ENCODE measurements at regions not wholly inside any gene's neighbourhood (a gene's known extent, or its start where the extent isn't known, plus 50 kb on each side); places are given as distances from the start of the nearest gene placed in this dataset.

DNA sequence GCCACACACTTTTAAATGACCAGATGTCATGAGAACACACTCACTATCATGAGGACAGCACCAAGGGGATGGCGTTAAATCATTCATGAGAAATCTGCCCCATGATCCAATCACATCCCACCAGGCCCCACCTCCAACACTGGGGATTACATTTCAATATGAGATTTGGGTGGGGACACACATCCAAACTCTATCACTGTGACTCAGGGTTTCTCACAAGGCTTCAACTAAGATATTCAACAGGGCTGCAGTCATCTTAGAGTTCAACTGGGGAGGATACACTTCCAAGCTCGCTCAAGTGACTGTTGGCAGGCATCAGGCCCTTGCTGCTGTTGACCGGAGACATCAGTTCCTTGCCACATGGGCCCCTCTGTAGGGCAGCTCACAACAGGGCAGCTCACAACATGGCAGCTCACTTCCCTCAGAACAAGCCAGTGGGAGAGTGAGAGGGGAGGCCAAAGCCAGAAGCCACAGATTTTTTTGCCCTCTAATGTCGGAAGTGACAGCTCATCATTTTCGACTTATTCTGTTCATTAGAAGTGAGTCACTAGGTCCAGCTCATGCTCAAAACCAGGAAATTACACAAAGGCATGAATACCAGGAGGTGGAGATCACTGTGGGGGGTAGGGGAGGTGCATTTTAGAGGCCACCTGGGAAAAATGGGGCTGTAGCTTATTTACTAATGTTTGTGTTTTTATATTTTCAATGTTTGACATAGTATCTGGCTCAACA, 50.8 kb upstream of the PTHLH start:
- no peak for DNase-seq (ENCODE audit: insufficient read length)
- TF ChIP-seq TAF1 (IDR thresholded peaks at IDR 0.05; ENCODE audit: borderline replicate concordance, low read depth, low read length) (no peak), POLR2AphosphoS5 (IDR thresholded peaks at IDR 0.05; ENCODE audit: low read depth, low read length) (no peak), POLR2A (IDR thresholded peaks at IDR 0.05; ENCODE audit: low read depth, low read length) (no peak)
- no peak for FAIRE-seq

DNA sequence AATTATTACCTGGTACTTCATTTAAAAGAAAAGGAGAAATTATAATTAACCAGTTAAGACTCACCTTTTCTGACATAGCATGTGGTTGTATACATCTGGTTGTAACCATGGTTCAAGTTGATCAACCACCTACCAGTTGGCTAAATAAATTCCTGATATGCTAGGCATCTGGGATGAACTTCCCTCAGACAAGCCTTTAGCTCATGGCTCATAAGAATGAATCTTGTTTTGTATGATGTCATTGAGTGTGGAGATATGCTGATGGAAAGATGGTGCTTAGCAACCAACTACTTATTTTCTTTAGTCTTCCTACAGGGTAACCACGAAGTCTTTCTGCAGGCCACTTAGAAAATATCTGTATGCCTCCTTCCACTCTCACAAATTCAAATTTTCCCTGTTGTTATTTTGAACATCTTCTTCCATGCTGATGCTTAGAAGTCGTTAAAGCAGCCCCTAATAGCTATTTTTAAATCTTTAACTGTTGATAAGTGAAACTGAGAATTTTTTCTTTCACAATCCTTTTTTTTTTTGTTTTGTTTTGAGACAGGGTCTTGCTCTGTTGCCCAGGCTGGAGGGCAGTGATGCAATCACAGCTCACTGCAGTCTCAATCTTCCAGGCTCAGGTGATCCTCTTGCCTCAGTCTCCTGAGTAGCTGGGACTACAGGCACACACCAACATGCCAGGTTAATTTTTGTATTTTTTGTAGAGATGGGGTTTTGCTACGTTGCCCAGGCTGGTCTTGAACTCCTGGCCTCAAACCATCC, 51.9 kb upstream of the PTHLH start:
- TF ChIP-seq POLR2AphosphoS5 (IDR thresholded peaks at IDR 0.05; ENCODE audit: low read depth, low read length): no peak
- TF ChIP-seq POLR2A (IDR thresholded peaks at IDR 0.05; ENCODE audit: low read depth, low read length): no peak
- no peak for TF ChIP-seq TAF1 (IDR thresholded peaks at IDR 0.05; ENCODE audit: borderline replicate concordance, low read depth, low read length)
- DNase-seq (ENCODE audit: insufficient read length) (no peak), FAIRE-seq (no peak)

GRCh38 chr12:28025821-28026505, 53.4 kb upstream of the PTHLH start:
- no peak for FAIRE-seq
- TF ChIP-seq TAF1 (IDR thresholded peaks at IDR 0.05; ENCODE audit: borderline replicate concordance, low read depth, low read length) (no peak), POLR2A (IDR thresholded peaks at IDR 0.05; ENCODE audit: low read depth, low read length) (no peak), POLR2AphosphoS5 (IDR thresholded peaks at IDR 0.05; ENCODE audit: low read depth, low read length) (no peak)
- no peak for DNase-seq (ENCODE audit: insufficient read length)

- no peak for TF ChIP-seq POLR2A (IDR thresholded peaks at IDR 0.05; ENCODE audit: low read depth, low read length)
- no peak for TF ChIP-seq POLR2AphosphoS5 (IDR thresholded peaks at IDR 0.05; ENCODE audit: low read depth, low read length)
- no peak for TF ChIP-seq TAF1 (IDR thresholded peaks at IDR 0.05; ENCODE audit: borderline replicate concordance, low read depth, low read length)
- FAIRE-seq (no peak), DNase-seq (ENCODE audit: insufficient read length) (no peak)
Observed at GRCh38 chr12:28026701-28027100, 54.2 kb upstream of the PTHLH start.

GRCh38 chr12:28027328-28027727, 54.8 kb upstream of the PTHLH start:
- FAIRE-seq: no peak
- no peak for DNase-seq (ENCODE audit: insufficient read length)
- TF ChIP-seq POLR2A (IDR thresholded peaks at IDR 0.05; ENCODE audit: low read depth, low read length): no peak
- no peak for TF ChIP-seq POLR2AphosphoS5 (IDR thresholded peaks at IDR 0.05; ENCODE audit: low read depth, low read length)
- TF ChIP-seq TAF1 (IDR thresholded peaks at IDR 0.05; ENCODE audit: borderline replicate concordance, low read depth, low read length): no peak

- DNase-seq (ENCODE audit: insufficient read length): no peak
- FAIRE-seq: no peak
- TF ChIP-seq POLR2AphosphoS5 (IDR thresholded peaks at IDR 0.05; ENCODE audit: low read depth, low read length): no peak
- no peak for TF ChIP-seq POLR2A (IDR thresholded peaks at IDR 0.05; ENCODE audit: low read depth, low read length)
- no peak for TF ChIP-seq TAF1 (IDR thresholded peaks at IDR 0.05; ENCODE audit: borderline replicate concordance, low read depth, low read length)
Observed at GRCh38 chr12:28027947-28028724, 55.6 kb upstream of the PTHLH start.

DNA sequence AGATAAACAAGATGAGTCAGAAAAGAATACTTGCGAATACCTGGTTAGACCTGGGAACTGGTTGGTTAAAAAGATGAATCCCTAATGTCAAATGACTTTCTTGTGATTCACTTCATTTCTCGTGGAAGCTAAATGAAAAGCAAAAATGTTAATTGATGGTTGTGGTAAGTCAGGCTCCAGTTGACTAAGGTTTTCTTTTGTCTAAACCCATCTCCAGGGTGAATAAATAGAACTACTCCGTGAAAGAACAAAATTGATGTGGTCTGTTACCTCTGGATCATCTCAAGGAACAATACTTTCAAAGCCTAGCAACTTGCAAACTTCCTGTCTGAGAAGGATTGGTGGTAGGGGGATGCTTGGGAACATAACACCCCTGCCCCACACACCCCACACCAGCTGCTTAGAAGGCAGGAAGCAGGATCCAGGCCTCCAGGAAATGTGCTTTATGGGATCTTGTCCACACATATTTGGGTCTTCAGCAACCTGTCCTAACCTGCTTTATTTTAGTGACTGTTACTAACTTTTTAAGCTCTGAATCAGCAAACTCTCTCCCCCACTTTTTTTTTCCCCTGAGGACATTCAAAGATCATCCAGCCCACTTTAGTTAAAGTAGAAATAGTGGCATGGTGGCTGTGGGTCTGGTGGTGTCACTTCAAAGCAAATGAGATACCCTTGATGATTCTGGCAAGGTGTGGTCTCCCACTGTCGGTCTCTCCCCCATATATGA, 60.4 kb upstream of the PTHLH start:
- DNase-seq (ENCODE audit: insufficient read length) (no peak), FAIRE-seq (no peak)
- TF ChIP-seq POLR2AphosphoS5 (IDR thresholded peaks at IDR 0.05; ENCODE audit: low read depth, low read length) (no peak), POLR2A (IDR thresholded peaks at IDR 0.05; ENCODE audit: low read depth, low read length) (no peak), TAF1 (IDR thresholded peaks at IDR 0.05; ENCODE audit: borderline replicate concordance, low read depth, low read length) (no peak)

DNA sequence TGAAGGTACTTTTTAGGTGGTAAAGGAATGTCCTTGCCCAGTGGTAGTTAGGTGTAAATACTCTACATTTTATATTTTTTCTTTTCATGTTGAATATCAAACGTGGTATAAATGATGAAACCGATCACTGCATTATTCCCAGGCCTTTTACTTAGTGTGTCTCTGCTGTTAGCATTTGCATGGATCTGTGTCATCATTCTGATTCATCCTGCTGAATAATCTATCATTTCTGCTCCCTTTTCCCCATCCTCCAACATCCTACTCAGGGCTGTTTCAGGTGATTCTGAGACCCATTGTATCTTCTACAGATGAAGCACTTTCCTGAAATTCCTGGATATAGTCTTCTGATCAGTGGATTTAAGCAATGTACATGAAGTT, 61.0 kb upstream of the PTHLH start:
- TF ChIP-seq TAF1 (IDR thresholded peaks at IDR 0.05; ENCODE audit: borderline replicate concordance, low read depth, low read length) (no peak), POLR2A (IDR thresholded peaks at IDR 0.05; ENCODE audit: low read depth, low read length) (no peak), POLR2AphosphoS5 (IDR thresholded peaks at IDR 0.05; ENCODE audit: low read depth, low read length) (no peak)
- no peak for DNase-seq (ENCODE audit: insufficient read length)
- no peak for FAIRE-seq

GRCh38 chr12:28034271-28034670, 61.7 kb upstream of the PTHLH start:
- DNase-seq (ENCODE audit: insufficient read length) (no peak), FAIRE-seq (no peak)
- no peak for TF ChIP-seq POLR2AphosphoS5 (IDR thresholded peaks at IDR 0.05; ENCODE audit: low read depth, low read length)
- TF ChIP-seq TAF1 (IDR thresholded peaks at IDR 0.05; ENCODE audit: borderline replicate concordance, low read depth, low read length): no peak
- TF ChIP-seq POLR2A (IDR thresholded peaks at IDR 0.05; ENCODE audit: low read depth, low read length): no peak

GRCh38 chr12:28035500-28035899, 63.0 kb upstream of the PTHLH start:
- FAIRE-seq: no peak
- TF ChIP-seq POLR2AphosphoS5 (IDR thresholded peaks at IDR 0.05; ENCODE audit: low read depth, low read length) (no peak), POLR2A (IDR thresholded peaks at IDR 0.05; ENCODE audit: low read depth, low read length) (no peak), TAF1 (IDR thresholded peaks at IDR 0.05; ENCODE audit: borderline replicate concordance, low read depth, low read length) (no peak)

More at GRCh38 chr12:28035500-28035899, 63.0 kb upstream of the PTHLH start:
- no peak for DNase-seq (ENCODE audit: insufficient read length)
